H1 (cell line): ENCODE measurements at regions not wholly inside any gene's neighbourhood (a gene's known extent, or its start where the extent isn't known, plus 50 kb on each side); places are given as distances from the start of the nearest gene placed in this dataset.

Experiments
- ASH2L ChIP-seq: fragments of 200-600, 300-600 bp; sonication (generic); IDR thresholded peaks from one replicate; pipeline ENCODE4 v1.7.1; 2017; ENCODE audit warnings: low read length
- CTCF ChIP-seq, 3 experiments: IDR thresholded peaks; 1 replicate in 2 of 3; 2 replicates in 1 of 3; pipeline versions ENCODE4 v1.5.1 to v1.6.1; 2011; ENCODE audit warnings: low read length in 3 of 3, mild to moderate bottlenecking in 3 of 3, inconsistent platforms in 2 of 3, low read depth in 1 of 3, moderate library complexity in 1 of 3; ENCODE audit not compliant: insufficient read depth in 1 of 3; ENCODE audit errors: control extremely low read depth in 1 of 3
- EP300 ChIP-seq, 2 experiments: IDR thresholded peaks; 1 replicate in 1 of 2; 2 replicates in 1 of 2; pipeline ENCODE4 v1.6.1; 2011 to 2012; ENCODE audit warnings: low read depth in 2 of 2, low read length in 2 of 2, mild to moderate bottlenecking in 2 of 2, borderline replicate concordance in 1 of 2, inconsistent platforms in 1 of 2, moderate library complexity in 1 of 2
- EZH2 ChIP-seq: fragments of 200-600 bp; sonication (generic); IDR thresholded peaks from 2 replicates; pipeline ENCODE4 v1.7.1; 2012; ENCODE audit warnings: low read depth, mild to moderate bottlenecking, moderate library complexity, low read length, inconsistent platforms; ENCODE audit not compliant: severe bottlenecking
- KDM5A ChIP-seq: fragments of 200-600 bp; IDR thresholded peaks from 2 replicates; pipeline ENCODE4 v1.7.1; 2012; ENCODE audit warnings: mild to moderate bottlenecking, low read length, inconsistent platforms, mixed read lengths
- MAX ChIP-seq: IDR thresholded peaks from 2 replicates; pipeline ENCODE4 v1.6.1; 2012; ENCODE audit warnings: inconsistent platforms
- POLR2A ChIP-seq, 2 experiments: IDR thresholded peaks; 1 replicate in 1 of 2; 2 replicates in 1 of 2; pipeline ENCODE4 v1.6.1; 2011; ENCODE audit warnings: low read depth in 2 of 2, low read length in 2 of 2, mild to moderate bottlenecking in 2 of 2; ENCODE audit errors: control extremely low read depth in 1 of 2
- POU5F1 ChIP-seq: IDR thresholded peaks from 2 replicates; pipeline ENCODE4 v1.6.1; 2011; ENCODE audit warnings: low read depth, mild to moderate bottlenecking, low read length, moderate library complexity
- RFX5 ChIP-seq: IDR thresholded peaks from 2 replicates; pipeline ENCODE4 v1.6.1; 2011; ENCODE audit warnings: low read depth, low read length, improper control_type of control experiment, borderline replicate concordance
- SIRT6 ChIP-seq: IDR thresholded peaks from one replicate; pipeline ENCODE4 v1.7.1; 2012; ENCODE audit warnings: low read length, inconsistent platforms
- TBP ChIP-seq: IDR thresholded peaks from 2 replicates; pipeline ENCODE4 v1.6.1; 2011; ENCODE audit warnings: low read depth, low read length, improper control_type of control experiment
- YY1 ChIP-seq: IDR thresholded peaks from 2 replicates; pipeline ENCODE4 v1.6.1; 2011; ENCODE audit warnings: low read depth, mild to moderate bottlenecking, low read length

- TF ChIP-seq EP300 (IDR thresholded peaks at IDR 0.05; ENCODE audit: borderline replicate concordance in 1 of 2, low read depth in 2 of 2, low read length in 2 of 2) = no peak
- TF ChIP-seq CTCF (IDR thresholded peaks at IDR 0.05; ENCODE audit: control extremely low read depth in 1 of 3, insufficient read depth in 1 of 3, low read depth in 1 of 3, low read length in 3 of 3) = no peak
- no peak for TF ChIP-seq SIRT6
- no peak for TF ChIP-seq RFX5
- TF ChIP-seq YY1 = no peak
- TF ChIP-seq POLR2A (IDR thresholded peaks at IDR 0.05; ENCODE audit: control extremely low read depth in 1 of 2, low read depth in 2 of 2, low read length in 2 of 2) = no peak
- TF ChIP-seq MAX = no peak
- no peak for TF ChIP-seq EZH2
- no peak for TF ChIP-seq ASH2L
- no peak for TF ChIP-seq TBP
- no peak for TF ChIP-seq KDM5A
- TF ChIP-seq POU5F1 = no peak
These were observed 79.8 kb downstream of the KLF4 start for GRCh38 chr9:107409581-107410389.
